Neural progenitor cell (in vitro differentiated cells): ENCODE measurements at regions not wholly inside any gene's neighbourhood (a gene's known extent, or its start where the extent isn't known, plus 50 kb on each side); places are given as distances from the start of the nearest gene placed in this dataset.

Experiments used
- DNase-seq: peaks from one replicate; pipeline ENCODE4 v3.0.0-alpha.2; 2016; ENCODE audit warnings: low spot score
- H2AFZ ChIP-seq: fragments of 200-600 bp; sonication (generic); replicated peaks from 2 replicates; pipeline ENCODE4 v1.6.1; 2016; ENCODE audit warnings: antibody characterized with exemption
- H3F3A ChIP-seq: fragments of 200-600 bp; sonication (generic); 2 replicates; pipeline ENCODE4 v1.6.1; 2016; ENCODE audit warnings: antibody characterized with exemption, low read depth
- H3K27ac ChIP-seq: fragments of 200-600 bp; sonication (generic); 2 replicates; pipeline ENCODE4 v1.5.1; 2016; ENCODE audit warnings: mild to moderate bottlenecking
- H3K27me3 ChIP-seq: fragments of 200-600 bp; sonication (generic); 2 replicates; pipeline ENCODE4 v1.6.1; 2016; ENCODE audit warnings: mild to moderate bottlenecking, moderate library complexity
- H3K36me3 ChIP-seq: fragments of 200-600 bp; sonication (generic); 2 replicates; pipeline ENCODE4 v1.5.1; 2016
- H3K4me1 ChIP-seq: fragments of 200-600 bp; sonication (generic); 2 replicates; pipeline ENCODE4 v1.6.1; 2016; ENCODE audit warnings: mixed run types
- H3K4me2 ChIP-seq: fragments of 200-600 bp; sonication (generic); 2 replicates; pipeline ENCODE4 v1.6.1; 2016
- H3K4me3 ChIP-seq: fragments of 200-600 bp; sonication (generic); 2 replicates; pipeline ENCODE4 v1.5.1; 2016
- H3K79me2 ChIP-seq: fragments of 200-600 bp; sonication (generic); 2 replicates; pipeline ENCODE4 v1.6.1; 2016; ENCODE audit warnings: low read depth
- H3K9ac ChIP-seq: fragments of 200-600 bp; sonication (generic); 2 replicates; pipeline ENCODE4 v1.6.1; 2016
- H3K9me3 ChIP-seq: fragments of 200-600 bp; sonication (generic); 2 replicates; pipeline ENCODE4 v1.5.1; 2016; ENCODE audit warnings: low read depth
- H4K20me1 ChIP-seq: fragments of 200-600 bp; sonication (generic); 2 replicates; pipeline ENCODE4 v1.6.1; 2016; ENCODE audit warnings: low read depth
- H3K27ac Mint-ChIP-seq: 3 replicates; pipeline ENCODE4 v1.8.0; 2021; ENCODE audit warnings: mixed read lengths
- H3K27me3 Mint-ChIP-seq: 2 replicates; pipeline ENCODE4 v1.8.0; 2022; ENCODE audit warnings: low read depth, mild to moderate bottlenecking, inconsistent platforms, moderate library complexity, mixed read lengths; ENCODE audit not compliant: insufficient read depth
- H3K36me3 Mint-ChIP-seq: 3 replicates; pipeline ENCODE4 v1.8.0; 2021; ENCODE audit warnings: mixed read lengths
- H3K4me1 Mint-ChIP-seq: 3 replicates; pipeline ENCODE4 v1.8.0; 2021; ENCODE audit warnings: mixed read lengths
- H3K4me3 Mint-ChIP-seq: 3 replicates; pipeline ENCODE4 v1.8.0; 2021; ENCODE audit warnings: mild to moderate bottlenecking, moderate library complexity, mixed read lengths
- H3K9me3 Mint-ChIP-seq: 3 replicates; pipeline ENCODE4 v1.8.0; 2020; ENCODE audit warnings: mixed read lengths
- EZH2 ChIP-seq: fragments of 200-600 bp; sonication (generic); IDR thresholded peaks from 2 replicates; pipeline ENCODE4 v1.6.1; 2017; ENCODE audit warnings: antibody characterized with exemption, mild to moderate bottlenecking, moderate library complexity
- EZH2phosphoT487 ChIP-seq: fragments of 200-600 bp; sonication (generic); IDR thresholded peaks from 2 replicates; pipeline ENCODE4 v1.6.1; 2017; ENCODE audit warnings: antibody characterized with exemption
- TF ChIP-seq, protein P1 (sequence below): fragments of 200-600 bp; sonication (generic); IDR thresholded peaks from 2 replicates; pipeline ENCODE4 v1.5.1; 2017; ENCODE audit warnings: antibody characterized with exemption, mild to moderate bottlenecking

DNA sequence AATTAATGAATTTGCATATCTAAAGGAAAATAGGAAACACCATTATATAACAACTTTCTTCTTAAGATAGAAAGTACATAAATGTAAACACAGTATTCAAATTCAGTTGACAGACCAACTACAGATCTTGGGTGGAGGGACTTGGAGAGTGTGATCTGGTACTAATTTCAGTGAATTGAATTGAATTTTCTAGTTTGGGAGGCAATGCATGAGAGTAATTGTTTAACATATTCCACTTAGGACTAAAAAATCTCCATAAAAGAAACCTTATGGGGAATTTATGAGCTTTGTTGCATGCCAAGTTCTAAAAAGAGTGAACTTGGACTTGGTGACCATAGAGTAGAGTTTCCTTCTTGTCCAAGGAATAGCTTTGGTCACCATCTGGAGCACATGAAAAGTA, 261.1 kb upstream of the TTC29 start:
- Histone ChIP-seq H3K4me1 (no peaks in the 10 kb centered on the region), H3K9ac (no peak overlapping the region), H2AFZ (no peak overlapping the region), H3K36me3 (no peaks in the 10 kb centered on the region), H3K79me2 (no peaks in the 10 kb centered on the region), H4K20me1 (no peaks in the 10 kb centered on the region), H3K9me3 (no peaks in the 10 kb centered on the region), H3K4me2 (no peak overlapping the region), H3K4me3 (no peak overlapping the region), H3K27me3 (no peaks in the 10 kb centered on the region), H3F3A (no peaks in the 10 kb centered on the region), H3K27ac (no peak overlapping the region)
- DNase-seq, result no peak
- Mint-ChIP-seq H3K27me3 (no peaks in the 10 kb centered on the region), H3K9me3 (no peaks in the 10 kb centered on the region), H3K4me3 (no peak overlapping the region), H3K4me1 (no peaks in the 10 kb centered on the region), H3K36me3 (no peaks in the 10 kb centered on the region), H3K27ac (no peak overlapping the region)
- TF ChIP-seq, protein P1, sequence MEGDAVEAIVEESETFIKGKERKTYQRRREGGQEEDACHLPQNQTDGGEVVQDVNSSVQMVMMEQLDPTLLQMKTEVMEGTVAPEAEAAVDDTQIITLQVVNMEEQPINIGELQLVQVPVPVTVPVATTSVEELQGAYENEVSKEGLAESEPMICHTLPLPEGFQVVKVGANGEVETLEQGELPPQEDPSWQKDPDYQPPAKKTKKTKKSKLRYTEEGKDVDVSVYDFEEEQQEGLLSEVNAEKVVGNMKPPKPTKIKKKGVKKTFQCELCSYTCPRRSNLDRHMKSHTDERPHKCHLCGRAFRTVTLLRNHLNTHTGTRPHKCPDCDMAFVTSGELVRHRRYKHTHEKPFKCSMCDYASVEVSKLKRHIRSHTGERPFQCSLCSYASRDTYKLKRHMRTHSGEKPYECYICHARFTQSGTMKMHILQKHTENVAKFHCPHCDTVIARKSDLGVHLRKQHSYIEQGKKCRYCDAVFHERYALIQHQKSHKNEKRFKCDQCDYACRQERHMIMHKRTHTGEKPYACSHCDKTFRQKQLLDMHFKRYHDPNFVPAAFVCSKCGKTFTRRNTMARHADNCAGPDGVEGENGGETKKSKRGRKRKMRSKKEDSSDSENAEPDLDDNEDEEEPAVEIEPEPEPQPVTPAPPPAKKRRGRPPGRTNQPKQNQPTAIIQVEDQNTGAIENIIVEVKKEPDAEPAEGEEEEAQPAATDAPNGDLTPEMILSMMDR, result no peak
- no peak for TF ChIP-seq EZH2phosphoT487
- TF ChIP-seq EZH2, result no peak

DNA sequence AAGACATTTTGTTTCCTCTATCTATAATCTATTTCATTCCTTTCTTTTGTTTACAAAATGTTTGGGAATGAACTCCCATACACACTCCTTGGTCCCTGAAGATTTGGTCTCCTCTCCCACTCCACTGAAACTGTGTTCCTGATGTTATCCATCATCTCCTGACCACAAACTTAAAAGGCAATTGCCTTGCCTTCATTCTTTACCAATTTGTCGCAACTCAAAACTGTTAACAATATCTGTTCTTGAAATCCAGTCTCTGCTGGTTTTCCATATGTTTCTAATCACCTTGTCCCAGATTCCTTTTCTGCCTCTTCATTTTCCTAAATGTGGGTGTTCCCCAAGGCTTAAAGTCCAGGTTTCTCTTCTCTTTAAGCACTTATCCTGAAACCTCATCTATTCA, 262.2 kb upstream of the TTC29 start:
- H3K27me3 Mint-ChIP-seq, result no peaks in the 10 kb centered on the region
- no peak overlapping the region for H3K27ac ChIP-seq
- H3K36me3 ChIP-seq, result no peaks in the 10 kb centered on the region
- no peaks in the 10 kb centered on the region for H4K20me1 ChIP-seq
- no peak for DNase-seq
- H3K4me1 ChIP-seq, result no peaks in the 10 kb centered on the region
- no peak overlapping the region for H3K27ac Mint-ChIP-seq
- no peaks in the 10 kb centered on the region for H3K27me3 ChIP-seq
- no peaks in the 10 kb centered on the region for H3K9me3 ChIP-seq
- TF ChIP-seq, protein P1, result no peak
- TF ChIP-seq EZH2phosphoT487 (no peak), EZH2 (no peak)
- H3K4me2 ChIP-seq, result no peak overlapping the region
- no peak overlapping the region for H2AFZ ChIP-seq
- H3K79me2 ChIP-seq, result no peaks in the 10 kb centered on the region
- H3K9ac ChIP-seq, result no peak overlapping the region
- H3F3A ChIP-seq, result no peaks in the 10 kb centered on the region
- H3K4me1 Mint-ChIP-seq, result no peaks in the 10 kb centered on the region
- no peak overlapping the region for H3K4me3 Mint-ChIP-seq
- H3K9me3 Mint-ChIP-seq, result no peaks in the 10 kb centered on the region
- H3K36me3 Mint-ChIP-seq, result no peaks in the 10 kb centered on the region
- no peak overlapping the region for H3K4me3 ChIP-seq

DNA sequence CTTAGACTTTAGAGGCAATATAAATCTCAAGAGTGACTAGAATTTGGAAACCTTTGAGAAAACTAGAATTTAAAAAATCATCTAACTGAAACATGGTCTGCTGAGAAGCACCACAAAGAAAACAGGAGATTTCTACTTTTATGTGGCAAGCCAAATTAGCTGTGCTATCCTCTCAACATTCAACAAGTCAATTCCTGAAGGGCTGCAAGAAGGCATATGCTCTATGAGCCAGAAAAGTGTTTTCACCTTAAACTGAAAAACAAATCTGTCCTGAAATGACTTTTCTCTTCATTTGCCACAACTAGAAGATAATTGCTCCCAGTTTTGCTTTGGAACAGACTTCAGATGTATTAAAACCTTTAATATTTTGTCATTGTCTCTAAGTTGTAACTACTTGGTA, 263.2 kb upstream of the EDNRA start:
- Mint-ChIP-seq H3K4me1 (no peaks in the 10 kb centered on the region), H3K36me3 (no peaks in the 10 kb centered on the region), H3K27ac (no peak overlapping the region), H3K27me3 (no peaks in the 10 kb centered on the region), H3K4me3 (no peak overlapping the region), H3K9me3 (no peaks in the 10 kb centered on the region)
- no peak overlapping the region for H3K4me2 ChIP-seq
- H4K20me1 ChIP-seq, result no peaks in the 10 kb centered on the region
- no peak overlapping the region for H3K4me3 ChIP-seq
- no peaks in the 10 kb centered on the region for H3K9me3 ChIP-seq
- H3K36me3 ChIP-seq, result no peaks in the 10 kb centered on the region
- H3K9ac ChIP-seq, result no peak overlapping the region
- H3K27ac ChIP-seq, result no peak overlapping the region
- no peak overlapping the region for H2AFZ ChIP-seq
- H3K27me3 ChIP-seq, result no peaks in the 10 kb centered on the region
- TF ChIP-seq EZH2 (no peak), EZH2phosphoT487 (no peak)
- TF ChIP-seq, protein P1, result no peak
- no peaks in the 10 kb centered on the region for H3K79me2 ChIP-seq
- no peaks in the 10 kb centered on the region for H3K4me1 ChIP-seq
- no peaks in the 10 kb centered on the region for H3F3A ChIP-seq
- DNase-seq, result no peak

DNA sequence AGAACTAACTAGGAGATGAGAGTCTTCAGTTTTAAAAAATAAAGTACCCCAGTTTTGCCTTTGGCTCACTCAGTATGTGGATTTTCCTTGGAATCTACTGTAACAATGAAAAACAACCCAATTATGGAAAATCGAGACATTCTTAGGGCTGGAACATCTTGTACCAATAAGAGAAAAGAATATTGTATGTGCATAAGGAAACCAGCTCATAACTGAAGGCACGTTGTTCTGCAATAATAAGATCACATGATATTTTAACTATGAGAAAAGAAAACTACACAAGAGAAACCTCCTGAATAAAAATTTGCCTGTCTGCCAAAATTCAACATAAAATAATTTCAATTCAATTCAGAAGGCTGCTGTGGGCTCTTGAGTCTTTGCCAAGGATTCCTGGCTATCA, 261.8 kb upstream of the EDNRA start:
- H3K79me2 ChIP-seq, result no peaks in the 10 kb centered on the region
- no peaks in the 10 kb centered on the region for H3K27me3 ChIP-seq
- no peak overlapping the region for H3K4me3 ChIP-seq
- Mint-ChIP-seq H3K4me1 (no peaks in the 10 kb centered on the region), H3K9me3 (no peaks in the 10 kb centered on the region), H3K27ac (no peak overlapping the region), H3K27me3 (no peaks in the 10 kb centered on the region), H3K4me3 (no peak overlapping the region), H3K36me3 (no peaks in the 10 kb centered on the region)
- H3K4me2 ChIP-seq, result no peak overlapping the region
- H2AFZ ChIP-seq, result no peak overlapping the region
- H3F3A ChIP-seq, result no peaks in the 10 kb centered on the region
- no peak for TF ChIP-seq EZH2phosphoT487
- TF ChIP-seq EZH2, result no peak
- TF ChIP-seq, protein P1, result no peak
- H3K9me3 ChIP-seq, result no peaks in the 10 kb centered on the region
- no peaks in the 10 kb centered on the region for H3K4me1 ChIP-seq
- DNase-seq, result no peak
- H4K20me1 ChIP-seq, result no peaks in the 10 kb centered on the region
- no peaks in the 10 kb centered on the region for H3K36me3 ChIP-seq
- no peak overlapping the region for H3K27ac ChIP-seq
- H3K9ac ChIP-seq, result no peak overlapping the region
